H1 (cell line): ENCODE measurements at regions not wholly inside any gene's neighbourhood (a gene's known extent, or its start where the extent isn't known, plus 50 kb on each side); places are given as distances from the start of the nearest gene placed in this dataset.

Source experiments
- CTCF ChIA-PET: fragments of 300-600 bp; sonication (Branson Sonifier 250); formaldehyde crosslinking; loops from one replicate; lab custom pipeline; 2021; ENCODE audit not compliant: partially characterized antibody; lab: Charles Lee
- POLR2A ChIA-PET: fragments of 300-600 bp; sonication (Branson Sonifier 250); formaldehyde crosslinking; loops from one replicate; lab custom pipeline; 2021; ENCODE audit warnings: inconsistent platforms; ENCODE audit not compliant: partially characterized antibody; lab: Charles Lee
- DNase-seq, 2 experiments: peaks; one replicate each; pipeline versions ENCODE4 v3.0.0 to v3.0.0-alpha.2; 2010 to 2022; ENCODE audit warnings: low spot score in 2 of 2, low read depth in 1 of 2, mixed read lengths in 1 of 2
- FAIRE-seq: peaks from 2 replicates; lab custom pipeline; 2011; peaks lifted over from hg19 to GRCh38; lab: Jason Lieb, UNC
- H2AFZ ChIP-seq: 2 replicates; pipeline ENCODE4 v1.8.1; 2012; ENCODE audit warnings: low read length, inconsistent platforms
- H2AK5ac ChIP-seq: 2 replicates; pipeline ENCODE4 v1.6.1; 2013; ENCODE audit warnings: low read depth, low read length
- H2BK120ac ChIP-seq: replicated peaks from 2 replicates; pipeline ENCODE3; 2013; ENCODE audit warnings: low read depth, low read length, inconsistent platforms
- H2BK12ac ChIP-seq: 2 replicates; pipeline ENCODE4 v1.6.1; 2013; ENCODE audit warnings: low read depth, low read length
- H2BK15ac ChIP-seq: 2 replicates; pipeline ENCODE4 v1.6.1; 2013; ENCODE audit warnings: low read length
- H2BK20ac ChIP-seq: 2 replicates; pipeline ENCODE4 v1.6.1; 2013; ENCODE audit warnings: low read length
- H2BK5ac ChIP-seq: 2 replicates; pipeline ENCODE4 v1.6.1; 2013; ENCODE audit warnings: low read depth, low read length
- H3K14ac ChIP-seq: 2 replicates; pipeline ENCODE4 v1.6.1; 2013; ENCODE audit warnings: inconsistent platforms; ENCODE audit not compliant: insufficient read length
- H3K18ac ChIP-seq: 2 replicates; pipeline ENCODE4 v1.6.1; 2013; ENCODE audit warnings: low read length; ENCODE audit errors: extremely low read depth
- H3K23ac ChIP-seq: 2 replicates; pipeline ENCODE4 v1.6.1; 2013; ENCODE audit warnings: inconsistent platforms; ENCODE audit not compliant: insufficient read length
- H3K23me2 ChIP-seq: 2 replicates; pipeline ENCODE4 v1.6.1; 2013; ENCODE audit warnings: low read depth, low read length
- H3K27ac ChIP-seq: 2 replicates; pipeline ENCODE4 v1.6.1; 2011; ENCODE audit warnings: low read depth, low read length, inconsistent platforms
- H3K27me3 ChIP-seq, 4 experiments: replicated peaks in 1 of 4; 1 replicate in 1 of 4; 2 replicates in 3 of 4; pipeline versions ENCODE4 v1.6.1 to v1.8.1; 2011 to 2013; ENCODE audit warnings: low read length in 3 of 4, mild to moderate bottlenecking in 3 of 4, inconsistent platforms in 2 of 4, mixed read lengths in 2 of 4, moderate library complexity in 1 of 4; ENCODE audit not compliant: control insufficient read depth in 3 of 4, insufficient read depth in 3 of 4; ENCODE audit errors: extremely low read depth in 1 of 4
- H3K36me3 ChIP-seq, 4 experiments: 2 replicates each; pipeline versions ENCODE4 v1.6.1 to v1.8.1; 2011 to 2013; ENCODE audit warnings: mild to moderate bottlenecking in 4 of 4, low read length in 3 of 4, moderate library complexity in 2 of 4, control low read depth in 1 of 4, inconsistent platforms in 1 of 4; ENCODE audit not compliant: insufficient read depth in 4 of 4, control insufficient read depth in 2 of 4
- H3K4ac ChIP-seq: replicated peaks from 2 replicates; pipeline ENCODE3; 2013; ENCODE audit warnings: low read length, low read depth, mixed read lengths, inconsistent platforms; ENCODE audit not compliant: insufficient read length
- H3K4me1 ChIP-seq, 4 experiments: replicated peaks in 1 of 4; 1 replicate in 1 of 4; 2 replicates in 3 of 4; pipeline versions ENCODE4 v1.6.1 to v1.8.1; 2011 to 2013; ENCODE audit warnings: low read length in 3 of 4, inconsistent platforms in 2 of 4, mixed read lengths in 1 of 4; ENCODE audit not compliant: insufficient read depth in 4 of 4, control insufficient read depth in 3 of 4
- H3K4me2 ChIP-seq, 2 experiments: 2 replicates each; pipeline versions ENCODE4 v1.6.1 to v1.8.1; 2011 to 2013; ENCODE audit warnings: low read depth in 2 of 2, low read length in 2 of 2, control low read depth in 1 of 2, inconsistent platforms in 1 of 2, mild to moderate bottlenecking in 1 of 2; ENCODE audit not compliant: insufficient read depth in 1 of 2
- H3K4me3 ChIP-seq, 4 experiments: fragments of 200-600, 300-600 bp in 1 of 4; sonication (generic), shearing (Covaris generic), sonication (Bioruptor Twin) in 1 of 4; 2 replicates each; pipeline versions ENCODE4 v1.5.1 to v1.8.1; 2011 to 2016; ENCODE audit warnings: low read length in 4 of 4, low read depth in 3 of 4, control low read depth in 2 of 4, inconsistent platforms in 2 of 4, mild to moderate bottlenecking in 2 of 4, mixed read lengths in 1 of 4, moderate library complexity in 1 of 4; ENCODE audit not compliant: insufficient read depth in 2 of 4; ENCODE audit errors: extremely low read depth in 1 of 4
- H3K56ac ChIP-seq: replicated peaks from 2 replicates; pipeline ENCODE3; 2013; ENCODE audit warnings: low read depth, mild to moderate bottlenecking, mixed read lengths, low read length, inconsistent platforms; ENCODE audit not compliant: insufficient read length
- H3K79me1 ChIP-seq: 2 replicates; pipeline ENCODE4 v1.6.1; 2013; ENCODE audit warnings: low read depth, low read length, control low read depth
- H3K79me2 ChIP-seq, 2 experiments: 2 replicates each; pipeline versions ENCODE4 v1.6.1 to v1.8.1; 2012 to 2013; ENCODE audit warnings: low read length in 2 of 2, mild to moderate bottlenecking in 2 of 2, inconsistent platforms in 1 of 2; ENCODE audit not compliant: insufficient read depth in 2 of 2, control insufficient read depth in 1 of 2
- H3K9ac ChIP-seq, 4 experiments: replicated peaks in 1 of 4; 1 replicate in 1 of 4; 2 replicates in 3 of 4; pipeline versions ENCODE4 v1.6.1 to v1.8.1; 2011 to 2013; ENCODE audit warnings: low read depth in 3 of 4, low read length in 3 of 4, control low read depth in 2 of 4, mild to moderate bottlenecking in 2 of 4, moderate library complexity in 2 of 4, inconsistent platforms in 1 of 4; ENCODE audit errors: extremely low read depth in 1 of 4
- H3K9me3 ChIP-seq, 2 experiments: 2 replicates each; pipeline versions ENCODE4 v1.6.1 to v1.8.1; 2012 to 2013; ENCODE audit warnings: mild to moderate bottlenecking in 2 of 2, moderate library complexity in 2 of 2, control low read depth in 1 of 2, inconsistent platforms in 1 of 2, low read depth in 1 of 2, low read length in 1 of 2, mixed read lengths in 1 of 2; ENCODE audit not compliant: insufficient read depth in 2 of 2
- H4K20me1 ChIP-seq, 2 experiments: replicated peaks in 1 of 2; 2 replicates each; pipeline versions ENCODE3 to v1.8.1; 2011 to 2013; ENCODE audit warnings: inconsistent platforms in 2 of 2, low read length in 2 of 2, mild to moderate bottlenecking in 1 of 2; ENCODE audit not compliant: insufficient read depth in 2 of 2, control insufficient read depth in 1 of 2
- H4K5ac ChIP-seq: 2 replicates; pipeline ENCODE4 v1.6.1; 2013; ENCODE audit warnings: low read length, low read depth, mixed read lengths, inconsistent platforms; ENCODE audit not compliant: insufficient read length
- H4K8ac ChIP-seq: 2 replicates; pipeline ENCODE4 v1.8.0; 2013; ENCODE audit warnings: mild to moderate bottlenecking, moderate library complexity, low read length, inconsistent platforms; ENCODE audit not compliant: insufficient read depth; ENCODE audit errors: extremely low read depth
- H4K91ac ChIP-seq: replicated peaks from 2 replicates; pipeline ENCODE3; 2013; ENCODE audit warnings: low read length, mixed read lengths, inconsistent platforms; ENCODE audit not compliant: insufficient read length
- CEBPB ChIP-seq: IDR thresholded peaks from 2 replicates; pipeline ENCODE4 v1.6.1; 2012; ENCODE audit warnings: low read depth, low read length
- E2F6 ChIP-seq: IDR thresholded peaks from 2 replicates; pipeline ENCODE4 v1.6.1; 2012; ENCODE audit warnings: inconsistent platforms
- KDM1A ChIP-seq: fragments of 200-600, 300-600 bp; sonication (generic); IDR thresholded peaks from 2 replicates; pipeline ENCODE4 v1.7.1; 2016; ENCODE audit warnings: mild to moderate bottlenecking, low read length, borderline replicate concordance
- MAX ChIP-seq: IDR thresholded peaks from 2 replicates; pipeline ENCODE4 v1.6.1; 2012; ENCODE audit warnings: inconsistent platforms
- PHF8 ChIP-seq: fragments of 200-600 bp; sonication (generic); conservative IDR thresholded peaks from 2 replicates; pipeline ENCODE4 v1.7.1; 2012; ENCODE audit warnings: low read depth, mild to moderate bottlenecking, inconsistent platforms, low read length, moderate library complexity
- POLR2AphosphoS5 ChIP-seq: IDR thresholded peaks from 2 replicates; pipeline ENCODE4 v1.6.1; 2011; ENCODE audit warnings: low read depth, low read length
- RBBP5 ChIP-seq: IDR thresholded peaks from 2 replicates; pipeline ENCODE4 v1.7.1; 2012; ENCODE audit warnings: low read depth, mild to moderate bottlenecking, inconsistent platforms, low read length, moderate library complexity, borderline replicate concordance
- SIX5 ChIP-seq: IDR thresholded peaks from 2 replicates; pipeline ENCODE4 v1.6.1; 2011; ENCODE audit warnings: mild to moderate bottlenecking, low read depth, low read length
- SP1 ChIP-seq: IDR thresholded peaks from 2 replicates; pipeline ENCODE4 v1.6.1; 2011; ENCODE audit warnings: low read depth, low read length
- YY1 ChIP-seq: IDR thresholded peaks from 2 replicates; pipeline ENCODE4 v1.6.1; 2011; ENCODE audit warnings: low read depth, mild to moderate bottlenecking, low read length
- WGBS, 2 experiments: shearing (Covaris generic) in 1 of 2; methylation state at CpG; one replicate each; pipeline versions ENCODE4 v1.1.6 to v1.1.7; 2013 to 2015; ENCODE audit warnings: low lambda C conversion rate in 2 of 2, mixed read lengths in 2 of 2, inconsistent platforms in 1 of 2, low coverage in 1 of 2, missing lambda C conversion rate in 1 of 2; ENCODE audit not compliant: insufficient replicate concordance in 2 of 2, insufficient coverage in 1 of 2, insufficient read length in 1 of 2; ENCODE audit errors: extremely low coverage in 1 of 2, missing lambda C conversion rate in 1 of 2; 5-methylcytosine and 5-hydroxymethylcytosine counted together

DNA sequence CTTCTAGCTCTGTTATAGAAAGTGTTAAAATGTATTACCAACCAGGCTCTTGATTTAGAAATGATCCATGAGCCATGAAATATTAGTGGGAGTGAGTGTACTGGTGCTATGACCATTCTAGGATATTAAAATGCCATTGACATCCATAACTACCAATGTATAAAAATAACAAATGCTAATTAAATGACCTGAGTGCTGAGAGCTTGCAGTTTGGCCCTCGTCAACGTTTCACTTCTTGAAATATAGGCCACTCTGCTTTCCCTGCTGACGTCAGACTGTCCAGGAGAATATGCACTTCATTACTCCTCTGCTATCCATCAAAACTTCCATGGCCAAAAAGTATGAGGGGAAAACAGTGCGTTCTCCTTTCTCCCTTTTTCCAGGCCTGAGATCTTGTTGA is 563.1 kb downstream of the METTL15 start:
- TF ChIP-seq KDM1A (no peak), E2F6 (no peak), CEBPB (no peak), POLR2AphosphoS5 (no peak), SIX5 (no peak), YY1 (no peak), PHF8 (no peak), SP1 (no peak), MAX (no peak), RBBP5 (no peak)
- H3K79me1 ChIP-seq: no peaks in the 10 kb centered on the region
- H2BK12ac ChIP-seq: no peak overlapping the region
- no peaks in the 10 kb centered on the region for H3K27me3 ChIP-seq
- H3K4ac ChIP-seq: no peak overlapping the region
- H3K14ac ChIP-seq: no peak overlapping the region
- H3K23me2 ChIP-seq: no peaks in the 10 kb centered on the region
- no peak overlapping the region for H2AK5ac ChIP-seq
- WGBS, 2 experiments: 91% methylated on average over 4 of the region's 4 CpGs; no CpG with 5 or more reads in 1 of the 2 experiments
- H3K4me2 ChIP-seq: no peak overlapping the region
- no peak overlapping the region for H3K27ac ChIP-seq
- H3K9ac ChIP-seq: no peak overlapping the region
- H3K23ac ChIP-seq: no peak overlapping the region
- H2AFZ ChIP-seq: no peak overlapping the region
- no peak overlapping the region for H2BK5ac ChIP-seq
- no peak overlapping the region for H3K4me3 ChIP-seq
- H2BK120ac ChIP-seq: no peak overlapping the region
- no peak overlapping the region for H4K91ac ChIP-seq
- no peak overlapping the region for H4K5ac ChIP-seq
- no peak overlapping the region for H3K56ac ChIP-seq
- peak overlapping the region; percentile 26; the same call in 1 of the 2 replicates for H2BK20ac ChIP-seq
- H2BK15ac ChIP-seq: no peak overlapping the region
- H3K9me3 ChIP-seq: no peaks in the 10 kb centered on the region
- no peaks in the 10 kb centered on the region for H3K79me2 ChIP-seq
- no peaks in the 10 kb centered on the region for H4K20me1 ChIP-seq
- DNase-seq: no peak
- ChIA-PET POLR2A (no interaction called here), CTCF (interaction anchor here (1.2 kb wide), 1 partner anchor 8 kb away, joined by 5 read pairs; no protein-coding TSS in a partner anchor)
- H3K36me3 ChIP-seq: no peaks in the 10 kb centered on the region
- H3K4me1 ChIP-seq: no peaks in the 10 kb centered on the region
- H4K8ac ChIP-seq: no peak overlapping the region
- no peak for FAIRE-seq
- no peak overlapping the region for H3K18ac ChIP-seq
